ENCODE measurements at regions not wholly inside any gene's neighbourhood (a gene's known extent, or its start where the extent isn't known, plus 50 kb on each side); places are given as distances from the start of the nearest gene placed in this dataset.

DNA sequence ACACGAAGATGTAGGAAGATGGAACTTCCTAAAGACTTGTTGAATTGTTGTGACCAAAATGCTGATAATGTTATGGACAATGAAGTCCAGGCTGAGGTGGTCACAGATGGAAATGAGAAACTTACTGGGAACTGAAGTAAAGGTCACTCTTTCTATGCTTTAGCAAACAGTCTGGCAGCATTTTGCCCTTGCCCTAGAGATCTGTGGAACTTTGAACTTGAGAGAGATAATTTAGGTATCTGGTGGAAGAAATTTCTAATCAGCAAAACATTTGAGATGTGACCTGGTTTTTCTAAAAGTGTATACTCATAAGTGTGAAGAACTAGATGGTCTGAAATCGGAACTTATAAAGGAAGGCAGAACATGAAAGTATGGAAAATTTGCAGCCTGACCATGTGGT lies 1785.9 kb downstream of the PCDH7 start:
- no peak for DNase-seq

DNA sequence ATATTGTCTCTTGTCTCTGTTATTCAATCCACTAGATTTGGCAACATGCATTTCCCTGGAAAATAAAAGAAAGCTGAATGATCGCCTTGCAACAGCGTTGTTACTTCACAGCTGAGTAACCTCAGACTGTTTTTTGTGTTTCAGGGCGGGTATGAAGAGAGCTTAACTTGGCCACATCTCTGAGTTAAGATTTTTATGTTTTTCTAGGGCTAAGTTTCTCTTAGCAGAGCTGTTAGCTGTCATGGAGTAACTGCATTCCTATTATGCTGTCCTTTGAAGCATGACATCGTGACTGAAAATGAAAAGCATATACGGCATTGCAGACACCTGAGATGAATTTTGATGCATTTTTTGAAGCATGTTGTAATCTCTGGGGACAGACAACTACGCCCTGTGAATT lies 1798.9 kb downstream of the PCDH7 start:
- no peak for DNase-seq

DNA sequence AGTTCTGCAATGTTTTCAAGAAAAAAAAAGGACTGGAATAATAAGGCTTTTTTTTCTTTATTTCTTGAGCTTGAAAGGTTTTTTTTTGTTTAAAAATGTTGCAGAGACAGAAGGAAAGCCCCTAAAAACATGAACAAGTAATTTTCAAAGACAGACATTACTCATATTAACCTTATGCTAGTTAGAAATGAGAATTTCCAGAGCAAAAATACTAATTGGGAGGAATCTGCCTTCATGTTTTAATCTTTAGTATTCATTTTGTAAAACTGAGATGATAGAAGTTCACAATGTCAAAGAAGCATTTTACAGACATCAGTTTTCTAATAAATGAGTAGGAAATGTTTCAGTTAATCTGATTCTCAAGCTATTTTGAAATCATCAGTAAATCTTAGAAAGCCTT lies 1805.3 kb downstream of the PCDH7 start:
- no peak for DNase-seq

DNA sequence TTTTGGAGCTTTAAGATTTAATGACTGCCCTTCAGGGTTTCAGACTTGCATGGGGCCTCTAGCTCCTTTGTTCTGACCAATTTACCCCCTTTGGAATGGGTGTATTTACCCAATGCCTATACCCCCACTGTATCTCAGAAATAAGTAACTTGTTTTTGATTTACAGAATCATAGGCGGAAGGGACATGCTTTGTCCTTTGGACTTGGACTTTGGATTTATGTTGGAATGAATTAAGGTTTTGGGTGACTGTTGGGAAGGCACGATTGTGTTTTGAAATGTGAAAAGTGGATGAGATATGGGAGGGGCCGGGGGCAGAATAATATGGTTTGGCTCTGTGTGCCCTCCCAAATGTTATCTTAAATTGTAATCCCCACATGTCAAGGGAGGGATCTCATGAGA lies 1824.7 kb downstream of the PCDH7 start:
- no peak for DNase-seq

DNA sequence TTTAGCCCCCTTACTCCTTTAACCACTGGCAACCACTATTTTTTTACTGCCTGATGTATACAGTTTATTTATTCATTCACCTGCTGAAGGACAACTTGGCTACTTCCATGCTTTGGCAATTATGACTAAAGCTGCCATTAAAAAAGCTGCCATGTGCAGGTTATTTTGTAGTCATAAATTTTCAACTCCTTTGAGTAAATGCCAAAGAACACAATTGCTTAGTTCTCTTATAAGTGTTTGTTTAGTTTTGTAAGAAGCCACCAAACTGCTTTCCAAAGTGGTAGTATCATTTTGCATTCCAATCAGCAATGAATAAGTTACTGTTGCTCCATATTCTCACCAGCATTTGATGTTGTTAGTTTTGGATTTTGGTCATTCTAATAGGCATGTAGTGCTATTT lies 1831.8 kb downstream of the PCDH7 start:
- DNase-seq: no peak

DNA sequence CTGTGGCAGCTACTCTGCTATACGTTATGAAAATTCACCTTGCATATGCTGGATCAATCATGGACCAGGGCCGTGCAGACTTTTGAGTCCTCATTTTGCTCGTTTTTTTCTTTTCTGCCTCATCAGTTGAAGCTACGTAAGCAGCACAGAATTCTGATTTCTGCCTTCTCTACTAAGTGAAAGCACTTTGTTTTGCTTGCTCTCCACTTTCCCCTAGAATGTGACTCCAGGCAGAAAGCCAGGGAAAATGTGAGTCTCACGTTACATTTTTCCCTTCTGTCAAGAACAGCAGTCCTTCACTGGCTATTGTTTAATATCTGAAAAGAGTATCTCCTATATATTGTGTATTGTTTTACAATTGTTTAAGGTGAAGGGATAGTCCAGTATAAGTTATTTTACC lies 1840.1 kb downstream of the PCDH7 start:
- peak; percentile 8 for DNase-seq

DNA sequence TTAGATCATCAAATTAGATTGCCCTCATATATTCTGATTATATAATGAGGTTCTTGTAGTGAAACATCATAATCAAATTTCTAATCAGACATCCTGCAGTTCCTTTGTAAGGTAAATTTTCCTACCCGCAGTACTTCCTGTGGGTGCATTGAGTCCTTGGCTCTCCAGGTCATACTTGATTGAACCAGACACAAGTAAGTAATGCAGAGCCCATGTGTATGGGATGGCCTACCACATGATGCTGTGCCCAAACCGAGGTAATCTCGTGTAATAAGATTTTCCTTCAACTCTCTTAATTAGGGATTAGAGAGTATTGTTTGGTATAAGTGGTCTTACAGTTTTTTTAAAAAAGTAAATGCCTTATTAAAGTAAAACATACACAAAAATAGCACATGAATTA lies 1841.8 kb downstream of the PCDH7 start:
- no peak for DNase-seq

DNA sequence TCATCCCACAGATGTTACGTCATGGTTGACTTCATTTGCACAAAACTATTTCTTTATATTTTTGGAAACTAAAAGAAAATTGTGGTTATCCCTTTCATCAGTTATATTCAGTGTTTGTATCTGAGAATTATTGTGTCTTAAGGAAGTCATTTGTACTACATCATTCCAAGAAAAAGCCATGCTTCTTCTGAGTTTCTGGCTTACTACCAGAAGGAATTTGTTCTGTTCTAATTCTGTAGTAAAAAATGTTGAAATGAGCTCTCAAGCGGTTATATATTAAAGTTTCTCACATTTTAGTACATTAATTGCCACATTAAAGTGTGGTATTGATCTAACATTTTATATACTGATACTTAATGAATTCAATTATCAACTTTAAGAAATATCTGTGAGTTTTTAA lies 1844.5 kb downstream of the PCDH7 start:
- DNase-seq: no peak

DNA sequence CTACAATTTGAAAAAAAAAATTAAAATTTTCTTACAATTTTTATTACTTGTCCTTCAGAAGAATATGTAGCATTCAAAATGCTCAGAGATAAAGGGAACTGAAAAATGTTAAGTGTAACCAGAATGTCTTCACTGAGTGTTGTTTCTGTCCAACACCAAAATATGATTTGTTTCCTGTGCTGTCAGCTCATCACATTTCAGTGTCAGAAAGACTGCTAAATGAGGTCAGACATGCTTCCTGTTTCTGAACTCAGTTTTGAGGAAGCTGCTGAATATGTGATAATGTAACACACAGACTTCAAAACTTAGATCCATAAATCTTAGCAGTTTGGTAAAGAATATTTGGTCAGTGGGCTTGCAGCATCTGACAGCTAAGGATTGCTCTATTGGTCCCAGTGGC lies 1849.7 kb downstream of the PCDH7 start:
- DNase-seq: no peak

DNA sequence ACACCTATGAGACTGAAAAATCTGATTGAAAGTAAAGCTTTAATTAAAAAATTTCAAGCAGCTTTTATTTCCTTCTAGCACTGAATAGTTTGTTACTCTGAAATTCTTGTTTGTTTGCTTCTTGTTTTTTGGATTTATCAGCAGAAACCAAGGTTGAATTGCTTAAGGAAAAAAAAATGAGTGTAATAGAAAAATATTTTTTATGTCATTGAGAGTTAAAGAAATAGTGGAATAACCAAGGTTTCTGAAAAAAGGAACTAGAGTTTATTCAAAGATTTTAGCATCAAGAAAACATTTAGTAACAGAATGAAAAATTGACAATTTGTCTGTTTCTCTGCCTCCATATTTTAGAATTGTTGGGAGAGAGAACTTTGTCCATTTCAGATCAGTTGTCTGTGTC lies 1852.2 kb downstream of the PCDH7 start:
- DNase-seq: no peak

DNA sequence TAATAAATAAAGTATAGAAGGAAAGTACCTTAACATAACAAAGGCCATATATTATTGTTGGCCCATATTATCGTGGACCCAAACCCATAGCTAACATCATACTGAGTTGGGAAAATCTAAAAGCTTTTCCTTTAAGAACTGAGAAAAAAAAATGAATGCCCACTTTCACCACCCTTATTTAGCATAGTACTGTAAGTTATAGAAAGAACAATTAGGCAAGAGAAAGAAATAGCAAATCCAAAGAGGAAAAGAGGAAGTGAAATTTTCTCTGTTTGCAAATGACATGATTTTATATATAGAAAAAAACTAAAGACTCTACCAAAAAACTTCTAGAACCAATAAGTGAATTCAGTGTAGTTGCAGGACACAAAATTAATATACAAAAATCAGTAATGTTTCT lies 1854.6 kb downstream of the PCDH7 start:
- no peak for DNase-seq

DNA sequence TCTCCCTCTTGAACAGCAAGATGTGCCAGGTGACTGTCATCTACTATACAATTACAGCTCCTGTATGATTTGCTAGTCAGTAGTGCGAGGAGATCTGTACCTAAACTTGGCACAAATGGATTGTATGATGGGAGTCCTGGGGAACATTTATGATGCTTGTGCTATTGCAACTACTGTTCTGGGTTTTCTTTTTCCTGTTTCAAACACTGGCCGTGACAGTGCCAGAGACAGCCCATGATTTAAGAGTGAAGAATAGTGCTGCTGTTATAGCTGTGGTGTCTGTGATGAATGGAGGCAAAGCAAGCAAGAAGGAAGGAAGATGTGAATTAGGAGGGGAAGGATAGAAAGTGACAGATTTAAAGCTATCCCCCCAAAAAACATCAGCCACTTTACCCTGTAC lies 1868.9 kb downstream of the PCDH7 start:
- DNase-seq: no peak

DNA sequence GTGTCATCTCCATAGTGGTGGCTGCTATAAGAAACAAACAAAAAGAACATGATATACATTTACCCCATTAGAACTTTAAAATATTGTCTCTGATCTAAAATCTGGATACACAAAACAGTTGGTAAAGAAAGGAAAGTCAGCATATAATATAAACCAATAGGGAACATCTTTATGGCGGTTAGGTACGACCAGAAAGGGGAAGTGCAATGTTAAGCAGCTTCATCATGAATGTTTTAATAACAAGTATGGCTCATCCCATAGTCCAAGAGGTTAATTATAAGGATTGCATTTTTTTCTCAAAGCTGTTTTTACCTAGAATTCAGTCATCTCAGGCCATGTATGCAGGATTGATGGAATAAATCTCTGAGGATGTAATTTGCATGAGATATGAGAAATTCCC lies 1869.7 kb downstream of the PCDH7 start:
- DNase-seq: no peak

DNA sequence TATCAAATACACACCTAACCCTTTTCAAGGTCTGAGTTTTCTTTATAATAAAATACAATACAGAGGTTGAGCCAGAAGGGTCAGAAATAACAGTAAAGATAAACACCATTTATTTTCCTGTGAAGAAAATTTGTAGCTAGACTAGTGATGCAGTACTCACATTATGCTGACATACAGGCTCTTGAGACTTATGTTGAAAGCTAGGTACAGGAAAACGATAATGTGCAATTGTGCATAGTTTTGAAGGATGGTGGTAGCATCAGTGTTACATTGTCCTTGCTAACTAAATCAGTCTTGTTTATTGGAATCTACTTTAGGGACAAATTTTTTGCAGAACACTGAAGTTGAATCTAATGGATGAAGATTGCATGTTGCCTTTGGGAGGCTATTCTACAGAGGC lies 1877.2 kb downstream of the PCDH7 start:
- DNase-seq: no peak

DNA sequence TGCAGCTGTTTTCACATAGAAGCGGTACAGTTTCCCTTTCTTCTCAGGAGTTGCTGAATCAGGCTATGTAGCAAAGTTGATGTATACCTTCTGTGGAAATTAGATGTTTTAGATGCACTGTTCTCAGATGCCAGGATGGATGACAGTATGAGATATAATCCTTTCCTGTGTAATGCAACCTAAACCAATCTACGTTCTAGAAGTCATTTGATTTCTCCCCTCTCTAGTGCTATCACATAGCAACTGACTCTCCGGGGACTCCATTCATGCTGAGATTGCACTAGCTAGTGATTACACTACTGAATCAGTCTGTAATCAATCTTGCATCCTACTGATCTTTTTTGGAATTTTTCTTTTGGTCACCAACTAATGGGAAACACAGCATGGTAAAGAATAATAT lies 1881.7 kb downstream of the PCDH7 start:
- DNase-seq: no peak

DNA sequence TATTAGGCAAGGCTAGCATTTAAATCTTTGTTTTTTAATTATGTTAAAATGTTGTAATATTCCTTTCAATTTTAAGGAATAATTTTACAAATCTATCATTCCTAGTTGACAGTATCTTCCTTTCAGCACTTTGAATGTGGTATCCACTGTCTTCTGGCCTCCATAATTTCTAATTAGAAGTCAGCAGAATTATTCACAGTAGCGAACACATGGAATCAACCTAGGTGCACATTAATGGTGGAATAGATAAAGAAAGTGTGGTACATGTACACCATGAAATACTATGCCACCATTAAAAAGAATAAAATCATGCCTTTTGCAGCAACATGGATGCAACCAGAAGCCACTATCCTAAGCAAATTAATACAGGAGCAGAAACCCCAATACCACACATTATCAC lies 1887.8 kb downstream of the PCDH7 start:
- DNase-seq: no peak

DNA sequence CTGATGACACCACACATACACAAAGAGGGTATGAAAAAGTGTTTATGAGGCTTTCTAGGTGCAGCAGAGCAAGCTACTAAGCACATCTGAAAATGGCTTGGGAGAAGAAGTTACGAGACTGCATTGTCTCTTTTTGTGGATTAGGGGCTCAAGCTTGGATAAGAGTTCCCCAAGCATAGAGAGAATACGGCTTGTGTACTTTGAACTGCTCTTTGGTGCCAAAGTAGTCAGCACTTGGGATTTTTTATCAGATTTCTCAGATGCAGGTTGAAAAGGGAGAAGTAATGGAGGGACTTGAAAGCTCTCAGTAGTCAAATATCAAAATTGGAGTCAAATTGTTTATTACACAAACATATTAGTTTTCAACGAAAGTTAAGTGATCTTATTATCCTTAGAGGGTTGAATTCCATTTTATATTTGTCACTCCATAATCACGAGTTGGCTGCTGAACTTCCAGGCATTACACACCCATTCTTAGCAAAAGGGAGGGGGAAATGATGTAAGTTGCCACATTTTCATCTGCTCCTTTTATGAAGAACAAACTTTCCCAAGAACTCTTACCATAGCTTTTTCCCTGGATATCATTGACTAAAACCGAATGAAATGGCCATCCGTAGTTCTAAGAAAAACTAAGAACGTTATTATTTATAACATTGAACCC lies 1904.9 kb downstream of the PCDH7 start:
- DNase-seq: no peak

DNA sequence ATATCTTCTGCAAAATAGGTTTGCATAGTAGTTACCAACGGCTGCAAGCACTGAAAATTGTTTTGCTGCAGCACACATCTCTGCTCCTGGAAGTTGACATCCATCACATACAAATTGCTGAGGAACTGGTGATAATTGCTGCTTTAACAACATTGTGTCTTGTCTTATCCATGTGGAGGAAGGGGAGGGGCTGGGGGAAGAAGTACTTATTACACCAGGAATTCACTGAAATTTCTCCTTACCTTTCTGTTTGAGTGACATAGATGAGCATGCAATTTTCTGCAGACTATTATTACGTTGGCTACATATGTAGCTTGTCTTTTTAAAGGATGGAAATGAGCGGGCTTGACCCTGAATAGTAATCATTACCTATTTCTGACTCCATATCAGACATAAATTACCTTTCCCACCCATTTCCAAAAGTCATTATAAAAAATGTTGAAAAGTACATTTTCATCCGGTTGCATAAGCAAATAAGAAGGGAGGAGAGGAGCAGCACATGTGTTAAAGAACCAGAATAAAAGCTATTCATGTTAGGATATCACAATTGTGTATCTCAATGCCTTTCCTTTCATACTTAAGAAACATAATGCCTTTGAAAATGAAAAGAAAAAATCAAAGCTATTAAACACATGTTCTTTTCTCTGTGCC lies 1905.6 kb downstream of the PCDH7 start:
- no peak for DNase-seq

DNA sequence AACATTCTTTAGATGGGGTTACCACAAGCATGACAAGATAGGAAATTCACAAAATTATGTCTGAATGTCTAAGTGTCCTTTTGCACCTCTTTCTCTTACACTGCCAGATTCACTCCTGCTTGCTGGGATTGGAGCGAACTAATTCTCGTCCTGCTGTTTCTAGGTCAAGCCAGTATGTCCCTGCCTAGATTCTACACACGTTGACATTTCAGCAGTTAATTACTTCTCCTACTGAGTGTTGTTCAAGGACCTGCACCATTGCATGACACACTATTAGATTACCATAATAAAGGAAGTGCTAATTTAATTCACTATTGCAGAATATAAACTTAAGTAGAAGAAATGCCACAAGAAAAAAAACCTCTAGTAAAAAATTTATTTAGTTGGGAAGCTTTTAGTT lies 1911.7 kb downstream of the PCDH7 start:
- DNase-seq: no peak

DNA sequence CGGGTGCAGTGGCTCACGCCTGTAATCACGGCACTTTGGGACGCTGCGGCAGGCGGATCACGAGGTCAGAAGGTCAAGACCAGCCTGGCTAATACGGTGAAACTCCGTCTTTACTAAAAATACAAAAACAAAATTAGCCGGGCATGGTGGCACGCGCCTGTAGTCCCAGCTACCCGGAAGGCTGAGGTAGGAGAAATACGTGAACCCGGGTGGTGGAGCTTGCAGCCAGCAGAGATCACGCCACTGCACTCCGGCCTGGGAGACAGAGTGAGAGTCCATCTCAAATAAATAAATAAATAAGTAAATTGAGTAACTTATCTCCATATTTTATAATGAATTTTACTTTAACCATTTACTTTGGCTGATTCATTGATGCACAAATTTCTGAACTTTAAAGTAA lies 1913.3 kb downstream of the PCDH7 start:
- no peak for DNase-seq

DNA sequence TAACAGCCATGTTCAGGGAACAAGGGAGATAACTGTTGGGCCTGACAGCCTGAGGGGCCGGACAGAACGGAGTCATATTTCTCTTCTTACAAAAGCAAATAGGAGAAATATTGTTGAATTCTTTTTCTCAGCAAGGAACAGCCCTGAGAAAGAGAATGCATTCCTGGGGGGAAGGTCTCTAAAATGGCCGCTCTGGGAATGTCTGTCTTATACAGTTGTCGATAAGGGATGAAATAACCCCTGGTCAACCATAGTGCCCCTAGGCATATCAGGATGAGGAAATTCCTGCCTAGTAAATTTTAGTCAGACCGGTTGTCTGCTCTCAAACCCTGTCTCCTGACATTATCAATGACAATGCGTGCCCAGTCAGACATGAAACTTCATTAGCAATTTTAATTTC lies 1925.5 kb downstream of the PCDH7 start:
- no peak for DNase-seq

DNA sequence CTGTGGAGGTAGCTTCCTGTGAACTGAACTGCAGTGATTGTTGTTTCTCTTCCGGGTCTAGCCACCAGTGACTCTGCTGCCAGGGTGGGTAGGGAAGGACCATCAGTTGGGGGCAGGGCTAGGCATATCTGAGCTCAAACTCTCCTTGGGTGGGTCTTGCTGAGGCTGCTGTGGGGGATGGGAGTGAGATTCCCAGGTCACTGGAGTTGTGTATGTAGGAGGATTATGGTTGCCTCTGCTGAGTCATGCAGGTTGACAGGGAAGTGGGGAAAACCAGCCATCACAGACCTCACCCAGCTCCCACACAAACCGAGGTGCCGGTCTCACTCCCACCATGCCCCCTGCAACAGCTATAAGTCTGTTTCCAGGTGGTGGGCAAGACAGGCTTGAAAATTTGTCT lies 1937.8 kb downstream of the PCDH7 start:
- no peak for DNase-seq

DNA sequence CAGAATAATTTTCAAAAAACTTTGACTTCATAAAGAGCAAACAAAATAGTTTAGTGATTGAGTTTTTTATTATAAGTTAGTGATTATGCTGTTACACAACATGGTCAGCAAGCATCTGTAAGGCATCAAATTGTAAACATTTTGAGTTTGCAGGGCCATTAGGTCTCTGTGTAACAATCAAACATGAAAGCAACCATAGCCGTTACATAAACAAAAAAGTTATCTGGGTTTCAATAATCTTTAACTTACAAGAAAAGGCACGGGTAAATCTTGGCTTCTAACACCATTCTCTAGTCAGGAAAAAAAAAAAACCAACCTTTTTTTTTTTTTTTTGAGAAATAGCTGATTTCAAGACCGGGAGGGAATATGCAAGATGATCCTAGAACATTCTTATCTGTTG lies 1941.1 kb downstream of the PCDH7 start:
- DNase-seq: no peak

DNA sequence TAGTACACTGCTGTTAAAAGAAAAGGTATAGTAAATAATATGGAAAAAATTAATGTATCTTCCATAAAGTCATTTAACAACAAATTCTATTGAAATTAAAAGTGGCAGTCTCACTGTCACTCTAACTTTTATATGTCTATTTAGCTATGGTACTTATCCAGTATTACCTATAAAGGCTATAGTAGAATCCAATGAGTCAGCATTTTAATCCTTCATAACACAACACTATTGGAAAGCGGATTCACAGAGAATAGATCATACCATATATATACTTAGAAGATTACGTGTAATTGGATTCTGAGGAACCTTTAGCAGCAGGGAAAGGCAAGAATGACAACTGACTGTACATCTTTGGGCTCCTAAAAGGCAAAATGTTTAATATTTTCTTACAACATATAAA lies 1942.6 kb downstream of the PCDH7 start:
- DNase-seq: no peak

DNA sequence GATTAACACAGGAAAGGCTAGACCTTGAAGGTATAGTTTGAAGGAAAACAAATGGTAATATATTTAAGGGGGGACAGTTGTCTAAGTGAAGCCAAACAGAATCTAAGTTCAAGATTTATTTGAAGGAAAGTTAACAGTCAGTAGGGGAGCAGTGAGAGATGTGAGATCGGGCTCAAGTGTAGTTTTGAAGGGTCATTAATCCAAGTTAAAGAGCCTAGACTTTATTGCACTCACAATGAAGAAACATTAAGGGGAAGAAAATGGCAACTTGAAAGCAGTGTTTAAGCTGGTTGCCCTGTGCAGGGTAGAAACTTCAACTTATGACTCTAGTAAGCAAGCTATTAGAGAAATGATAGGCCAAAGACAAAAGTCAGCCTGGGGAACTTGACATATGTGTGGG lies 1952.2 kb downstream of the PCDH7 start:
- no peak for DNase-seq

Data from NCI-H2171 treated with DMSO at 0.1 percent for 48 hours (cell line).